Mammary epithelial cell (primary cell): ENCODE measurements at regions not wholly inside any gene's neighbourhood (a gene's known extent, or its start where the extent isn't known, plus 50 kb on each side); places are given as distances from the start of the nearest gene placed in this dataset.

Source experiments
- CTCF ChIP-seq, 2 donors: IDR thresholded peaks in 1 of 2; conservative IDR thresholded peaks in 1 of 2; 2 replicates each; pipeline ENCODE4 v1.5.1; 2011 to 2012; ENCODE audit warnings: inconsistent platforms in 2 of 2, low read length in 2 of 2, mild to moderate bottlenecking in 2 of 2, control low read depth in 1 of 2, low read depth in 1 of 2; ENCODE audit not compliant: insufficient read depth in 1 of 2; ENCODE audit errors: extremely low read depth in 1 of 2
- EZH2 ChIP-seq: IDR thresholded peaks from 2 replicates; pipeline ENCODE4 v1.6.1; 2012; ENCODE audit warnings: low read length, inconsistent platforms, borderline replicate concordance

GRCh38 chr11:130806746-130807145, 109.5 kb downstream of the SNX19 start:
- TF ChIP-seq CTCF (conservative IDR thresholded peaks at IDR 0.05 in 1 of 2, IDR thresholded peaks at IDR 0.05 in 1 of 2; ENCODE audit: extremely low read depth in 1 of 2, insufficient read depth in 1 of 2, low read depth in 1 of 2, low read length in 2 of 2), result no peak
- TF ChIP-seq EZH2, result no peak
